HG03175 (cell line): ENCODE measurements at regions not wholly inside any gene's neighbourhood (a gene's known extent, or its start where the extent isn't known, plus 50 kb on each side); places are given as distances from the start of the nearest gene placed in this dataset.

Experiments used
- ATAC-seq: cut with Tn5 transposase; IDR thresholded peaks from one replicate; pipeline ENCODE4 v1.9.1; 2021; ENCODE audit warnings: mild to moderate bottlenecking, moderate library complexity; ENCODE audit not compliant: unreplicated experiment

GRCh38 chr20:50258790-50259483 lies 68.3 kb downstream of the CEBPB start:
- no peak for ATAC-seq

- ATAC-seq = no peak
Observed at GRCh38 chr20:50259705-50260478, 69.3 kb downstream of the CEBPB start.

GRCh38 chr20:50260479-50261221 lies 70.0 kb downstream of the CEBPB start:
- no peak for ATAC-seq

GRCh38 chr20:50261471-50262212 lies 71.0 kb downstream of the CEBPB start:
- no peak for ATAC-seq

GRCh38 chr20:50263831-50264230 lies 73.2 kb downstream of the CEBPB start:
- ATAC-seq = no peak

- ATAC-seq = no peak
Observed at GRCh38 chr20:50264534-50265145, 74.0 kb downstream of the CEBPB start.

- no peak for ATAC-seq
Observed at GRCh38 chr20:50265245-50265946, 74.8 kb downstream of the CEBPB start.

GRCh38 chr20:50266293-50267040 lies 75.8 kb downstream of the CEBPB start:
- no peak for ATAC-seq

GRCh38 chr20:50267041-50267865 lies 76.6 kb downstream of the CEBPB start:
- ATAC-seq = no peak

GRCh38 chr20:50267866-50268219 lies 77.2 kb downstream of the CEBPB start:
- no peak for ATAC-seq

GRCh38 chr20:50269091-50270033 lies 78.7 kb downstream of the CEBPB start:
- no peak for ATAC-seq

GRCh38 chr20:50270034-50270395 lies 79.4 kb downstream of the CEBPB start:
- ATAC-seq = no peak

GRCh38 chr20:50270569-50270968 lies 79.9 kb downstream of the CEBPB start:
- no peak for ATAC-seq

- ATAC-seq = no peak
Observed at GRCh38 chr20:50271176-50271575, 80.5 kb downstream of the CEBPB start.

- ATAC-seq = no peak
Observed at GRCh38 chr20:50271612-50272011, 81.0 kb downstream of the CEBPB start.

- no peak for ATAC-seq
Observed at GRCh38 chr20:50272030-50272723, 81.5 kb downstream of the CEBPB start.
